ENCODE measurements at regions not wholly inside any gene's neighbourhood (a gene's known extent, or its start where the extent isn't known, plus 50 kb on each side); places are given as distances from the start of the nearest gene placed in this dataset.
A peak's percentile ranks its signal among the peaks of the same experiment; 100 is the strongest.

- Histone ChIP-seq H3K9me3 (ENCODE audit: control insufficient read depth, insufficient read depth, low read depth, low read length) (no peaks in the 10 kb centered on the region), H3K4me1 (ENCODE audit: control insufficient read depth, insufficient read depth, low read length) (0 out of 2 replicates have a peak, but pooled peaks cover 4% of the 10 kb centered on the region), H3K36me3 (ENCODE audit: control insufficient read depth in 2 of 2, insufficient read depth in 1 of 2, low read length in 2 of 2) (no peaks in the 10 kb centered on the region), H3K27ac (ENCODE audit: extremely low read depth, low read depth, low read length) (no peak overlapping the region), H3K4me3 (ENCODE audit: low read depth, low read length) (no peak overlapping the region)
- POLR2A ChIA-PET = no interaction called here
- TF ChIP-seq ZNF48 (tag by site-specific recombination; IDR thresholded peaks at IDR 0.05) (no peak), ZNF433 (tag by site-specific recombination; IDR thresholded peaks at IDR 0.05; ENCODE audit: low read depth) (no peak), ZNF692 (tag by site-specific recombination; IDR thresholded peaks at IDR 0.05) (no peak), ZNF658 (tag by site-specific recombination; IDR thresholded peaks at IDR 0.05) (no peak), ZNF830 (tag by site-specific recombination; IDR thresholded peaks at IDR 0.05; ENCODE audit: low read depth) (no peak), ZNF510 (tag by site-specific recombination; IDR thresholded peaks at IDR 0.05; ENCODE audit: insufficient replicate concordance) (no peak), ZNF26 (tag by site-specific recombination; IDR thresholded peaks at IDR 0.05) (no peak), ZNF776 (tag by site-specific recombination; IDR thresholded peaks at IDR 0.05; ENCODE audit: borderline replicate concordance) (no peak), ZNF184 (tag by site-specific recombination; IDR thresholded peaks at IDR 0.05) (no peak), PRDM1 (tag by site-specific recombination; IDR thresholded peaks at IDR 0.05) (no peak), ZSCAN16 (tag by site-specific recombination; IDR thresholded peaks at IDR 0.05) (no peak), ZNF585B (tag by site-specific recombination; IDR thresholded peaks at IDR 0.05) (no peak)
- CTCF ChIA-PET = interaction anchor here (1.2 kb wide), 1 partner anchor 215 kb away, joined by 3 read pairs; no protein-coding TSS in a partner anchor
Measured at GRCh38 chr9:108001237-108001636, 511.7 kb upstream of the KLF4 start.

GRCh38 chr9:107999890-108000289, 510.3 kb upstream of the KLF4 start:
- H3K27ac ChIP-seq (ENCODE audit: extremely low read depth, low read depth, low read length) = no peak overlapping the region
- CTCF ChIA-PET = no interaction called here

GRCh38 chr9:107999011-107999410, 509.4 kb upstream of the KLF4 start:
- Histone ChIP-seq H3K4me3 (ENCODE audit: low read depth, low read length) (no peak overlapping the region), H3K36me3 (ENCODE audit: control insufficient read depth in 2 of 2, insufficient read depth in 1 of 2, low read length in 2 of 2) (no peaks in the 10 kb centered on the region), H3K9me3 (ENCODE audit: control insufficient read depth, insufficient read depth, low read depth, low read length) (no peaks in the 10 kb centered on the region), H3K27ac (ENCODE audit: extremely low read depth, low read depth, low read length) (no peak overlapping the region), H3K4me1 (ENCODE audit: control insufficient read depth, insufficient read depth, low read length) (0 out of 2 replicates have a peak, but pooled peaks cover 4% of the 10 kb centered on the region)
- TF ChIP-seq ZNF23 (tag by site-specific recombination; IDR thresholded peaks at IDR 0.05; ENCODE audit: borderline replicate concordance) (no peak), ZNF2 (tag by site-specific recombination; IDR thresholded peaks at IDR 0.05) (no peak), ZNF341 (tag by site-specific recombination; IDR thresholded peaks at IDR 0.05; ENCODE audit: low read depth) (0 out of 2 replicates have a peak, but pooled peaks have one; percentile 17), ZBTB17 (tag by site-specific recombination; IDR thresholded peaks at IDR 0.05) (peak; percentile 32; the same call in 1 of the 2 replicates), ZBTB20 (tag by site-specific recombination; IDR thresholded peaks at IDR 0.05) (no peak), WT1 (tag by site-specific recombination; IDR thresholded peaks at IDR 0.05) (no peak), ZBTB48 (tag by site-specific recombination; IDR thresholded peaks at IDR 0.05) (no peak), SCRT1 (tag by site-specific recombination; IDR thresholded peaks at IDR 0.05; ENCODE audit: borderline replicate concordance) (no peak), ZNF626 (tag by site-specific recombination; IDR thresholded peaks at IDR 0.05) (no peak), ZNF560 (tag by site-specific recombination; IDR thresholded peaks at IDR 0.05; ENCODE audit: borderline replicate concordance) (no peak), OSR2 (tag by site-specific recombination; IDR thresholded peaks at IDR 0.05) (0 out of 2 replicates have a peak, but pooled peaks have one; percentile 24), ZNF223 (tag by site-specific recombination; IDR thresholded peaks at IDR 0.05) (no peak), ZNF677 (tag by site-specific recombination; IDR thresholded peaks at IDR 0.05) (no peak)
- ChIA-PET CTCF (interaction anchor here (0.6 to 0.8 kb wide), 2 partner anchors 160 to 506 kb away, joined by 3 to 5 read pairs; no protein-coding TSS in a partner anchor), POLR2A (interaction anchor here (1.1 kb wide), 1 partner anchor 12 kb away, joined by 3 read pairs; no protein-coding TSS in a partner anchor)

More at GRCh38 chr9:107999890-108000289, 510.3 kb upstream of the KLF4 start:
- Histone ChIP-seq H3K4me1 (ENCODE audit: control insufficient read depth, insufficient read depth, low read length) (0 out of 2 replicates have a peak, but pooled peaks cover 4% of the 10 kb centered on the region), H3K9me3 (ENCODE audit: control insufficient read depth, insufficient read depth, low read depth, low read length) (no peaks in the 10 kb centered on the region), H3K4me3 (ENCODE audit: low read depth, low read length) (no peak overlapping the region), H3K36me3 (ENCODE audit: control insufficient read depth in 2 of 2, insufficient read depth in 1 of 2, low read length in 2 of 2) (no peaks in the 10 kb centered on the region)
- POLR2A ChIA-PET = no interaction called here
- TF ChIP-seq ZNF600 (tag by site-specific recombination; IDR thresholded peaks at IDR 0.05) (no peak), PATZ1 (tag by site-specific recombination; IDR thresholded peaks at IDR 0.05) (no peak), ZNF548 (tag by site-specific recombination; IDR thresholded peaks at IDR 0.05) (no peak), SCRT2 (tag by site-specific recombination; IDR thresholded peaks at IDR 0.05) (no peak), ZNF366 (tag by site-specific recombination; conservative IDR thresholded peaks at IDR 0.05) (no peak)
